ENCODE measurements at regions not wholly inside any gene's neighbourhood (a gene's known extent, or its start where the extent isn't known, plus 50 kb on each side); places are given as distances from the start of the nearest gene placed in this dataset.

- no peaks in the 10 kb centered on the region for H3K4me1 ChIP-seq
- intact Hi-C loops (cut with DNase I): no loop called here
- H3K4me3 ChIP-seq: no peak overlapping the region
- H3K27me3 ChIP-seq: no peaks in the 10 kb centered on the region
- no peak overlapping the region for H3K27ac ChIP-seq
- H3K9me3 ChIP-seq: peaks cover 0 to 45% of the 10 kb centered on the region in 2 donors
- DNase-seq (no peak), ATAC-seq (no peak)
- TF ChIP-seq CTCF (IDR thresholded peaks at IDR 0.05): no peak
- no peaks in the 10 kb centered on the region for H3K36me3 ChIP-seq
These were observed 502.3 kb downstream of the C6orf118 start for GRCh38 chr6:164807125-164807524.

DNA sequence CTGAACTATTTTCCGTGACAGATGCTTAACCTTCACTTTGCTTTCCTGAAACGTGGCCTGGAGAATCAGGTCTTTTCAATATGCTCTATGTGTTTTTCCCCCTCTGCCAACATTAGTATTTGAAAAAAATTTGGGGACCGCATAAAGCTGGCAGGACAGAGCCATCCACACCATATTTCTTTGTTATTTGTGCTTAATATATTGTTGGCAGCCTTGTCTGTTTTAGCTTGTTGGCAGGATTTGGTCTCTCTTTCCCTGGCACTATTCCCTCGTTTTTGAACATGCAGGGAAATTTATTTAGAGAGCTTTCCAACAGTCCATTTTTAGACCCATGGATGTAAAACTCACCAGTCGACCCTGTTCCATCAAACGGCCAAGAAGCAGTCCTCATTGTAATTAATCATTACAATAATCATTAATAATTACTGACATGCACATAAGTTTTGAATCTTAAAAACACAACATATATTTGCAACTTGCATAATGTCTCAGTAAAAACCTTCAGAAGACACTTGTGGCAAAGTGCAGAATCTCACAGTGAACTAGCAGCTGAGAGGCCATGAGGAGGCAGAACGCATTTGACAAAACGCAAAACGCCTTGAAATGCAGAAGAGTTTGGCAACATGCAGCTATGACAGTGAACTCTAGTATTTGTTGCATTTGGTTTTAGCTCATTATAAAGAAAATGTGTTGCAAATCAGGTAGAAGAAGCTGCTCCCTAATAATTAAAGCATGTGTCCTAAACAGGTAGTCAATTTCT lies 514.2 kb downstream of the C6orf118 start:
- no peaks in the 10 kb centered on the region for H3K27me3 ChIP-seq
- no peak overlapping the region for H3K4me3 ChIP-seq
- H3K9me3 ChIP-seq: peaks cover 0 to 6% of the 10 kb centered on the region in 2 donors
- H3K36me3 ChIP-seq: no peaks in the 10 kb centered on the region
- ATAC-seq (no peak), DNase-seq (no peak)
- no peak overlapping the region for H3K27ac ChIP-seq
- H3K4me1 ChIP-seq: no peaks in the 10 kb centered on the region
- TF ChIP-seq CTCF (IDR thresholded peaks at IDR 0.05): no peak
- intact Hi-C loops (cut with DNase I): no loop called here

DNA sequence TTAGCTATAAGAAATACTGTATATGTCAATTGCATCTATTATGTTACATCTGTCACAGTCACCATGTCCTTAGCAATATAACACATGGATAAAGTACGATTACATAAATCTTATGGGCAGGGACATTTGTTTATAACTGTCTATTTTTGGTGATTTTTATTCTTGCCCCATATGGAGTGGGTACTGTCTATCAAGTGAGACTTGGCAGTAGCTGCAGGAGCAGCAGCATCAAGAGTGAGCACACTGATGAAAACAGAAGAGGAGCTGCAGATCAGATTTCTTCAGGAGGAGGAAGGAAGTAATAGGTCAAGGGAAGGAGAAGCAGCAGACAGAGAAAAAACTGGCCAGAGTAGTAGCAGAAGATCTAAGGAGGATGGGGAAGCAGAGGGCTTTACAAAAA lies 516.7 kb downstream of the C6orf118 start:
- peaks cover 0 to 6% of the 10 kb centered on the region in 2 donors for H3K9me3 ChIP-seq
- H3K4me1 ChIP-seq: no peaks in the 10 kb centered on the region
- no peaks in the 10 kb centered on the region for H3K27me3 ChIP-seq
- no peak for ATAC-seq
- no peak for TF ChIP-seq CTCF (IDR thresholded peaks at IDR 0.05)
- no peak overlapping the region for H3K4me3 ChIP-seq
- intact Hi-C loops (cut with DNase I): no loop called here
- DNase-seq: no peak
- no peak overlapping the region for H3K27ac ChIP-seq
- H3K36me3 ChIP-seq: no peaks in the 10 kb centered on the region

DNA sequence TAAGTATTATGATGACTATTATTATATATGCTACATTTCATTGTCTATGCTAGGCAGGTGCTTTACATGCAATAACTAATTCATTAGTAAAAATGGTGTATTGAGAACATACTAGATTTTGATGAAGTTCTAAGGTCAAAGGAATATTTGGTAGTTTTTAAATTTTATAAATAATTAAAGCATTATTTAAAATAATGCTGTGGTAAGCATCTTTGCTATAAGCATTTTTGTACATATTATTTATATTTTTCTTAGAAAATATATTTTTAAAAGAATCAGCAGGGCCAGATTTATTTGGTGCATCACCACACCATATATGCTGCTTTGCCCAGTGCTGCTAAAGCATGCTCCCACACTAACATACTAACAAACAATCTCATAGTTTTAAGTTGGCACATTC lies 517.9 kb downstream of the C6orf118 start:
- Histone ChIP-seq H3K27ac (no peak overlapping the region), H3K4me3 (no peak overlapping the region), H3K36me3 (no peaks in the 10 kb centered on the region), H3K9me3 (peaks cover 0 to 3% of the 10 kb centered on the region in 2 donors), H3K4me1 (no peaks in the 10 kb centered on the region), H3K27me3 (no peaks in the 10 kb centered on the region)
- intact Hi-C loops (cut with DNase I): no loop called here
- no peak for DNase-seq
- no peak for ATAC-seq
- no peak for TF ChIP-seq CTCF (IDR thresholded peaks at IDR 0.05)

DNA sequence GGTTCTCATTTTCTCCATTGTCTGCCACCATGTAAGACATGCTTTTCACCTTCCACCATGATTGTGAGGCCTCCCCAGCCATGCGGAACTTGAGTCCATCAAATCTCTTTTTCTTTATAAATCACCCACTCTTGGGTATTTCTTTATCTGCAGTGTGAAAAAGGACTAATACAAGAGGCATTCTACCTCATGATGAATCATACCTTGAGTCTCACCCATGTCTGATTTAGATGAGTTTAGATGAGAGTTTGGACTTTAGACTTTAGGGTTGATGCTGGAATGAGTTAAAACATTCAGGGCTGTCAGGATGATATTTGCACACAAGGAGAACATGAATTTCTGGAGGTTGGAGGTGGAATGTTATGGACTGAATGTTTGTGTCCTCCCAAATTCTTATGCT lies 545.6 kb downstream of the C6orf118 start:
- H3K4me1 ChIP-seq: no peaks in the 10 kb centered on the region
- H3K9me3 ChIP-seq: peaks cover 0 to 6% of the 10 kb centered on the region in 2 donors
- no peak overlapping the region for H3K27ac ChIP-seq
- H3K4me3 ChIP-seq: no peak overlapping the region
- no peak for DNase-seq
- no peak for TF ChIP-seq CTCF (IDR thresholded peaks at IDR 0.05)
- H3K27me3 ChIP-seq: no peaks in the 10 kb centered on the region
- intact Hi-C loops (cut with DNase I): no loop called here
- no peak for ATAC-seq
- H3K36me3 ChIP-seq: no peaks in the 10 kb centered on the region
